ENCODE measurements at regions not wholly inside any gene's neighbourhood (a gene's known extent, or its start where the extent isn't known, plus 50 kb on each side); places are given as distances from the start of the nearest gene placed in this dataset.

GRCh38 chr3:103494011-103494410, 1059.2 kb downstream of the ZPLD1 start:
- no peak overlapping the region for H3K4me3 Mint-ChIP-seq
- no peak for DNase-seq
- no peaks in the 10 kb centered on the region for H3K9me3 Mint-ChIP-seq
- TF ChIP-seq, protein P1, sequence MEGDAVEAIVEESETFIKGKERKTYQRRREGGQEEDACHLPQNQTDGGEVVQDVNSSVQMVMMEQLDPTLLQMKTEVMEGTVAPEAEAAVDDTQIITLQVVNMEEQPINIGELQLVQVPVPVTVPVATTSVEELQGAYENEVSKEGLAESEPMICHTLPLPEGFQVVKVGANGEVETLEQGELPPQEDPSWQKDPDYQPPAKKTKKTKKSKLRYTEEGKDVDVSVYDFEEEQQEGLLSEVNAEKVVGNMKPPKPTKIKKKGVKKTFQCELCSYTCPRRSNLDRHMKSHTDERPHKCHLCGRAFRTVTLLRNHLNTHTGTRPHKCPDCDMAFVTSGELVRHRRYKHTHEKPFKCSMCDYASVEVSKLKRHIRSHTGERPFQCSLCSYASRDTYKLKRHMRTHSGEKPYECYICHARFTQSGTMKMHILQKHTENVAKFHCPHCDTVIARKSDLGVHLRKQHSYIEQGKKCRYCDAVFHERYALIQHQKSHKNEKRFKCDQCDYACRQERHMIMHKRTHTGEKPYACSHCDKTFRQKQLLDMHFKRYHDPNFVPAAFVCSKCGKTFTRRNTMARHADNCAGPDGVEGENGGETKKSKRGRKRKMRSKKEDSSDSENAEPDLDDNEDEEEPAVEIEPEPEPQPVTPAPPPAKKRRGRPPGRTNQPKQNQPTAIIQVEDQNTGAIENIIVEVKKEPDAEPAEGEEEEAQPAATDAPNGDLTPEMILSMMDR (IDR thresholded peaks at IDR 0.05) = no peak
- H3K27ac Mint-ChIP-seq = no peak overlapping the region
- no peaks in the 10 kb centered on the region for H3K4me1 Mint-ChIP-seq
- H3K36me3 Mint-ChIP-seq (ENCODE audit: low read depth) = no peaks in the 10 kb centered on the region
- no peaks in the 10 kb centered on the region for H3K27me3 Mint-ChIP-seq (ENCODE audit: low read depth, poor library complexity)

GRCh38 chr3:103494512-103494911, 1059.7 kb downstream of the ZPLD1 start:
- Mint-ChIP-seq H3K9me3 (no peaks in the 10 kb centered on the region), H3K27ac (no peak overlapping the region), H3K4me1 (no peaks in the 10 kb centered on the region), H3K4me3 (no peak overlapping the region), H3K36me3 (ENCODE audit: low read depth) (no peaks in the 10 kb centered on the region), H3K27me3 (ENCODE audit: low read depth, poor library complexity) (no peaks in the 10 kb centered on the region)
- DNase-seq = no peak
- TF ChIP-seq, protein P1 (IDR thresholded peaks at IDR 0.05) = no peak

DNA sequence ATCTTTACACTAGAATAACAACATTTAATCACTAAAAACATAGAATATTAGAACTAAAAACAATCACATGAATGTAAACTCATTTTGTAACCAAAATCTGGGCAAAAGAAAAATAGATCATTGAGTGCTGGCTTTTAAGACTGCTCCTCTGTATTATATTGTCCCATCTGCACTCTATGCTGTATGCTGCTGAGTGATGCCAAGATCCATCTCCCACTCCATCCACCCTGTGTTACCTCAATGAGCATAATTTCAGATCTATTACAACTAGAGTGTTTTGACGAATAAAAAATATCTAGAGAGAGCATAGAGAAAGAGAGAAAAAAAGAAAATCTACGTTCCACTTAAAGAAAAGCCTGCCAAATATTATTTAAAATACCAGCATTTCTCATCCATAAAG, 1060.4 kb downstream of the ZPLD1 start:
- no peak for DNase-seq
- H3K4me3 Mint-ChIP-seq = no peak overlapping the region
- TF ChIP-seq, protein P1 (IDR thresholded peaks at IDR 0.05) = no peak
- no peak overlapping the region for H3K27ac Mint-ChIP-seq
- no peaks in the 10 kb centered on the region for H3K4me1 Mint-ChIP-seq
- no peaks in the 10 kb centered on the region for H3K9me3 Mint-ChIP-seq
- no peaks in the 10 kb centered on the region for H3K36me3 Mint-ChIP-seq (ENCODE audit: low read depth)
- no peaks in the 10 kb centered on the region for H3K27me3 Mint-ChIP-seq (ENCODE audit: low read depth, poor library complexity)

- Mint-ChIP-seq H3K36me3 (ENCODE audit: low read depth) (no peaks in the 10 kb centered on the region), H3K4me3 (no peak overlapping the region), H3K27ac (no peak overlapping the region), H3K4me1 (no peaks in the 10 kb centered on the region), H3K9me3 (no peaks in the 10 kb centered on the region), H3K27me3 (ENCODE audit: low read depth, poor library complexity) (no peaks in the 10 kb centered on the region)
- TF ChIP-seq, protein P1 (IDR thresholded peaks at IDR 0.05) = no peak
- no peak for DNase-seq
These were observed 1064.5 kb downstream of the ZPLD1 start for GRCh38 chr3:103499132-103499900.

DNA sequence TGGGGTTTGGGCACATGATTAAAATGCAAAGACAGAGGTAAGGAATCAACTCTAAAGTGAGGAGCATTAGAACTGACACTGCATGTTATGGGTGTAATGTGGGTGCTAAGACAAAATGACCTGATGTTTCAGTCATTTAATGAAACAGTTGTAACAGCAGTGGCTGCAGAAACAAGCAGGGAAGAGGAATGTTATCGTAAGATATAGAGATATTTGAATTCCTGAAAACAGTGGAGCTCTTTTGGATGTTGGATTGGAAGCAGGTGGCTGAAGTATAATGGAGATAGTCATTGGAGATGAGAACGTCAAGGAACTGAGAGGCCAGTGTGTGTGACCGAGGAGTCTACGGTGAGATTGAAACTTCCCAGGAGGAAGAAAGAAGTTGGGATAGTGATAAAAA, 1065.2 kb downstream of the ZPLD1 start:
- Mint-ChIP-seq H3K9me3 (no peaks in the 10 kb centered on the region), H3K4me1 (no peaks in the 10 kb centered on the region), H3K36me3 (ENCODE audit: low read depth) (no peaks in the 10 kb centered on the region), H3K27ac (no peak overlapping the region), H3K27me3 (ENCODE audit: low read depth, poor library complexity) (no peaks in the 10 kb centered on the region), H3K4me3 (no peak overlapping the region)
- DNase-seq = no peak
- TF ChIP-seq, protein P1 (IDR thresholded peaks at IDR 0.05) = no peak

- H3K27me3 Mint-ChIP-seq (ENCODE audit: low read depth, poor library complexity) = no peaks in the 10 kb centered on the region
These were observed 1075.9 kb downstream of the ZPLD1 start for GRCh38 chr3:103510760-103511159.

More at GRCh38 chr3:103510760-103511159, 1075.9 kb downstream of the ZPLD1 start:
- no peaks in the 10 kb centered on the region for H3K4me1 Mint-ChIP-seq
- H3K27ac Mint-ChIP-seq = no peak overlapping the region
- peaks cover 17% of the 10 kb centered on the region for H3K9me3 Mint-ChIP-seq
- TF ChIP-seq, protein P1 (IDR thresholded peaks at IDR 0.05) = no peak
- H3K4me3 Mint-ChIP-seq = no peak overlapping the region
- no peaks in the 10 kb centered on the region for H3K36me3 Mint-ChIP-seq (ENCODE audit: low read depth)
- DNase-seq = no peak
